NOMO-1 treated with DMSO at 0.1 percent for 48 hours (cell line): ENCODE measurements at regions not wholly inside any gene's neighbourhood (a gene's known extent, or its start where the extent isn't known, plus 50 kb on each side); places are given as distances from the start of the nearest gene placed in this dataset.
"Not testable (repeated sequence)": the region's sequence is repeated elsewhere in the genome, so short reads cannot be mapped to it uniquely, and the experiment has no call there.

Experiments
- DNase-seq: peaks from one replicate; lab custom pipeline; 2025; ENCODE audit not compliant: unreplicated experiment; lab: John Stamatoyannopoulos, UW

DNA sequence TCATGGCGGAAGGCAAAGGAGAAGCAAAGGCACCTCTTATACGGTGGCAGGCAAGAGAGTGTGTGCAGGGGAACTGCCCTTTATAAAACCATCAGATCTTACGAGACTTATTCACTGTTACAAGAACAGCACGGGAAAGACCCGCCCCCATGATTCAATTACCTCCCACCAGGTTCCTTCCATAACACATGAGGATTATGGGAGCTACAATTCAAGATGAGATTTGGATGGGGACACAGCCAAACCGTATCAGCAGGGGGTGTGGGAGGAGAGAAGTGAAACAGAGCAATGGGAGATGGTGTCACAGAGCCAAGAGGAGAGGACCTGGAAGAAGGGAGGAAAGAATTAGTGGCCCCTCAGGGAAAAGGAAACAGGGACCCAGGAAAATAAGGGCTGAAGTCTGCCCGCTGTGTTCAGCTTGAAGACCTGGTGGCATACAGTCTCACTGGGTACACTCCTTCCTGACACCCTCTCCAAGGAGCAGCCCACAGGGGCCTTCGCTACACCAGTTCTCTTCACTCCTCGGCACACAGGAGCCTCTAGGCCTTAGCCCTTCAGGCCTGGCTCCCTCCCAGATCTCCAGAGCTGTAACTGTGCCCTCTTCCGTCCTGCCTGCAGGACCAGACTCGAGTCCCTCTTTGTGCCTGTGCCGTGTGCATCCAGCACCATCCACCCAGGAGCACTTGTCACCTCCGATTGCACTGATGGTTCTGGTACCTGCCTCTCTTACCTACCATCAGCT, 262.1 kb downstream of the EIPR1 start:
- DNase-seq, result no peak

DNA sequence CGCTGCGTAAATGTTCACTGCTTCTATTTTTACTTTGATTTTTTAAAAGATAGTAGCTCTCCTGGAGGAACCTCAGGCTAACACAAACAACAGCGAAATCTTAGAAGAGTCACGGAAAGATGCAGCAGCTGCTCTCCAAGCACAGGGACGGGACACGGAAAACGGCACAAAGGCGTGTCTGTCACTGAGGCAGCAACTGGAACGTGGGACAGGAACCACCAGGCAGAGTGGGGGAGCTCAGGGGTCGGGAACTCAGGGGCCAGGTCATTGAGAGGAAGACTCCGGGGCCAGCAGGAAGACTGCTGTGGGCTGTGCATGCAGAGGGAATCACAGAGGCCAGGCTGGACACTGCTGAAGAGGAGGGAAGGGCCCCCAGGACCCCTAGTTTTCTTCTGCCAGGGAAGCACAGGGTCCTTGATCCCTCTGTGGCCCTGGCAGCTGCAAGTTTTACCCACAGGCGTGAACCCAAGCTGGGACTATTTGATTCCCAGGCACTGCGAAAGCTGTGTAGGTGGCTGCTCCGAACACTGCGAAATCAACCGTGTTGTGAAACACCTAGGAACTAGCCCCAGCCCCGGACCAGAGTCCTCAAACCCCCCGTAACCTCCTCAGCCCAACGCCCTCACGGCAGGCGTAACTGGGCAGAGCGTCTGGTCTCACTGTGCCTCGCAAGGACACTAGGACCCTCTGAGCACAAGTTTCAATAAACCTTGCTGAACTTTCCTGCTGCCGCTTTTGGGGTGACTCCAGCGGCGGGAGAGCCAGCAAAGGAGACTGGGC, 263.0 kb downstream of the EIPR1 start:
- DNase-seq, result no peak

DNA sequence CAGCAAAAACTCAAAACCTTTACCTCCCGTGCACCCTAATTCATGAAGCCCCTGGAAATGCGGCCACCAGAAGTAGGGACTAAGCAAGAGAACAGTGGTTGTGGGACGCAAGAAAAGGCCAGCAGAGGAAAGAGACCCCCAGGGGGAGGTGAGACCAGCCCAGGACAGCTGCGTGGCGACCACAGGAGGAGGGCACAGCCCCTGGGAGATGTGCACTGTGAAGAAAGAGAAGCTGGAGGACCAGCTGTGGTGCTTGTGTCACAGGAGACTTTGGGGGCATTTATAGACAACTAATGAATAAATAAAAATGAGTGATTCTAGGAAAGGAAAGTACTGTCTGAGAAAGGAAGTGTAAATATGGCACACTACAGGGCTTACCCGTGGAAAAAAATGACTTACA, 263.8 kb downstream of the EIPR1 start:
- no peak for DNase-seq

DNA sequence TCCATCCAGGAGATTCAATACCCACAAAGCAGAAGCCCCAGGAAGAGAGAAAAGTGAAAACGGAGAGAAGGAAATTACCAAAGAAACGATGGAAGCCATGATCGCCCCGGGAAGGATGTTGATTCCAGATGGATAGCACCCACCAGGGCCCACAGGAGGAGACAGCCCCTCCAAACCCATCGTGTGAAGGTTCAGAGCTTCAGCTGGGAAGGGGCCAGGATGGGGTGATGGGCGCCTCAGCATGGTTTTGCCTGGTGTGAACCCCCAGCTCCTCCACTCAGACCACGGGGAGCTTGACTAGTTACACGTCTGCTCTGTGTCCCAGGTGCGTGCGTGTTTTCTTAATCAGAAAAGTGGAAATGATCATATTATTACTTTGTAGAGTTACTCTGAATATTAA, 264.5 kb downstream of the EIPR1 start:
- no peak for DNase-seq

DNA sequence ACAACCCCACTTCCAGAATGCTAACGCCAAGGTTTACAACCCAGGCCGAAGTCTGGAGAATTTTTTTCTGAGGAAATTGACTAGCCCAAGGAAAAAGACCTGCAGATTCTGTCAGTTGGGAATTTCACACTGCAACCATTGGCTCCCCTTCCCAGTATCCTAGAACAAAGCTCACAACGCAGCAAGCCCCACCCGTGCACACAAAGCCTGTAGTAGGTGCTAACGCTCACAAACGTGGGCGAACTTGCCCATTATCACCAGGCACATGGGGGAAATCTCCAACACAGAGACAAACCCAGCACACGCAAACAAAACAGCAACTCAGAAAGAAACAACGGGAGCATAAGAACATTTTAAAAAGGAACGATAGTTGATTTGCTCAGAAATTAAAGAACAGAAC, 265.1 kb downstream of the EIPR1 start:
- no peak for DNase-seq

DNA sequence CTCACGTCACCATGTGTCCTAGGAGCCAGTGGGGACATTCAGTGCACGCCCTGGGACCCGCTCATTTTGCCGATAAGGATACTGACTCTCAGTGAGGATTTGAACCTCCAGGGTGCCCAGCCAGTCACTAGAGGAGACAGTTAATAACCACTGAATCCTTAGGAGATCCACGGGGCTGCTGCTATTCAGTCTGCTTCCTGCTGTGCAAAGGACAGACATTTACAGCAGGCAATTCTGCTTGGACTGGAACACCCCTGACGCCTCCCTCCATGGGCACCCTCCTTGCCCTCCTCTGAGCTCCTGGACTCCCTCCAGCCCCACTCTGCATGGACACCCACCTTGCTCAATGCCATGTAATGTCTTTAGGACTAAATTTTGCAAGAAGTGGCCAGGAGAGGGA, 265.5 kb downstream of the EIPR1 start:
- DNase-seq, result no peak

DNA sequence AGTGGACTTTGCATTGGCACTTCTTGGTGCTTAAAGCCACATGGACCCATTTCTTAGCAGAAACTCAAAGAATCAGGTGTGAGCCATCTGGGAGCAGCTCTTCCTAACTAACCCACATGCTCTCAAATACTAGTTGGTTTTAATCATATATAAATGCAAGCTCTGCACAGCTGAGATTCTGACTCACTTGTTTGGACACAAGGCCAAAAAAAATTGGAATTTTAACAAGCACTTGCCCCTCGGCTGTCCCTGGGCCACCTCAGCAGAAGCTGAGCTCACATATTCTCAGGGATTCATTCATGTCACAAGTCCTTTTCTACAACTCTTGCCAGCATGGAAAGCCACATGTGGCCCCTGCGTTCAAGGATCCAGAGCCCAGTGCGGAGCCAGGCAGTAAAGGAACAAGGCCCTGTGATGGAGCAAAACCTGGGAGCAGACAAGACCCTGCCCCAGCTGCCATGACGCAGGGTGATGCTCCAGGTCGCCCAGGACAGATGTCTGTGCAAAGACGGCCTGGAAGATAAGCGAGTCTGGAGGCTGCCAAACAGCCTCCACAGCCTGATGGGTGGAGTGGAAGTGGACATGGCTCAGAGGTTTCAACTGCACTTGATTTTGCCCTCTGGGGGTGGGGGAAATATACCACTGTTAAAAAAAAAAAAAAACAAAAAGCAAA, 266.5 kb downstream of the EIPR1 start:
- no peak for DNase-seq

DNA sequence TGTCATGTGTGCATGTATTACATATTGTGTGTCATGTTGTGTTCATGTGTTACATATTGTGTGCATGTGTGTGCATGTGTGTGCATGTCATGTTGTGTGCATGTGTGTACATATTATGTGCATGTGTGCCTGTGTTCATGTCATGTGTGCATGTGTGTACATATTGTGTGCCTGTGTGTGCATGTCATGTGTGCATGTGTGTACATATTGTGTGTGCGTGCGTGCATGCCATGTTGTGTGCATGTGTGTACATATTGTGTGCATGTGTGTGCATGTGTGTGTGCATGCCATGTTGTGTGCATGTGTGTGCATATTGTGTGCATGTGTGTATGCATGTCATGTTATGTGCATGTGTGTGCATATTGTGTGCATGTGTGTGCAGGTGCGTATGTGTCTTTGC, 267.1 kb downstream of the EIPR1 start:
- DNase-seq, result no peak

DNA sequence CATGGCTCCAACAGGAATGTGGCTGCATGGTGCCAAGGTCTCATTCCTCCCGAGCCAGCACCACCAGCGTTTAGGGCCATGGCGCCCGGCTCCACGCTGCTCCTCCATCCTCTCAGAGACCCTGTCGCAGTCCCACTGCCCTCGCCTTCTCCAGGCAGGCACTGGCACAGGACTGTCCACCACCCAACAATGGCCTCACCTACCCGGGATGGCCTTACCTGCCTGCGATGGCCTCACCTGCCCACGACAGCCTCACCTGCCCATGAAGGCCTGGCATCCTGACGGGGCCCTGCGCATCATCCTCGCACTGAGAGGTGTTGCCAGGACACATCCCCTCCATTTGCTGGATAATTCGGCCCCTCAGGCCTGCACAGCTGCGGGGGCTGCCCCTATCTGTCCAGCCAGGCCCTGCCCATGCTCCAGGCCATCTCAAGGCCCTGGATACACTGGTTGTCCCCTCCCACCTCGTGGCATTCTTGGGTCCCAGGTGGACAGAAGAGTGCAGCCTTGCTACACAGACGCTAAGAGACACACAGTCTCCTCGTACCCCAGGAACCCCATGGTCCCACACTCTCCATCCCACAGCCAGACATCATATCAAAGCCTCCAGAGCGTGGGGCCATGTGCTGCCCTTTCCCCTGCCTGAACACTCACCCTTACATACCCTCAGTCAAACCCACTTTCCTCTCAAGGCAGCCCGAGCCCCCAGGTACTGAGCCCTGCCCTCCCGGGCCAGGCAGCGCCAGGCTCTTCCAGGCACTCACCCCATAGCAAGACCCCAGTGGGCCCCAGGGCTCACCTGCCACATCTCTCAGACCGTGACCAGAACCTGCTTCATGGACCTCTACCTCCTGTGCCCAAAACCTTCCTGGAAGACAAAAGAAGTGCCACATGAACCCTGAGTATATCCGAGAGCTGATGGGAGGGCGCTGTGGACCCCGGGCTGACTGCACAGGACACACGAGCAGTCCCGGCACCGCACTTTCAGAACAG, 268.6 kb downstream of the EIPR1 start:
- no peak for DNase-seq

DNA sequence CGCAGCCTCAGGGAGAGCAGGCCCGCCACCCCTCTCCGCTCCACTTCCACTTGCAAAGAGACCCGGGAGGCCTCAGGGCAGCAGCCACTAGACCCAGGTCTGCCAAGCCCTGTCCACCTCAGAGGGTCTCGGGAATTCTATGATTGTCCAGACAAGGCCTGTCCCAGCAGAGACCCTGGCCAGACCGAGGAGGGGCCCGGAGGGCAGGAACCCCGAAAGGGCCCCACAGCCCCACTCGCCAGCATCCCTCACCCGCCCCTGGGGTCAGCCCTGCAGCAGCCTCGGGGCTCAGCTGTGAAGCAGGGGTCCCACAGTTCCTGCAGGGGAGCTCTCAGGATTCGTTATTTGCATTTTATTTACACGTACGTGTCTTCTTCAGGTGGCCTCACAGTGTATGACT, 269.5 kb downstream of the EIPR1 start:
- no peak for DNase-seq

DNA sequence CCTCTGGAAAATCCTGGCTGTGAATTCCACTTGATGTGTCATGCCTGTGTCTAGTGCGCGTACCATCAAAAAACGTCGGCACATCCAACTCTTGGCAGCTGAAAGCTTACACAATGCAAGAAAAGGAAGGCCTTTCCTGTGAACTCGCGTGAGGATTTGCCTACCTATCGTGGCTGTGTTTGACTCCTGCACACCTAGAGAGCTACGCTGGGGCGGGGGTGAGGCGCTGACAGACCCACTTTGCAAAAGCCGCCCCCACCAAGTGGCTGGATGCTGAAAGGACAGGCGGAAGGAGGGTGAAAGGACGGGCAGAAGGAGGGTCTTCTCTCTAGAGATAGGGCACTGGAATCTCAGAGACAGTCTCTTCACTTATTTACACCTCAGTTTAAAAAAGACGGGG, 270.1 kb downstream of the EIPR1 start:
- DNase-seq, result no peak

DNA sequence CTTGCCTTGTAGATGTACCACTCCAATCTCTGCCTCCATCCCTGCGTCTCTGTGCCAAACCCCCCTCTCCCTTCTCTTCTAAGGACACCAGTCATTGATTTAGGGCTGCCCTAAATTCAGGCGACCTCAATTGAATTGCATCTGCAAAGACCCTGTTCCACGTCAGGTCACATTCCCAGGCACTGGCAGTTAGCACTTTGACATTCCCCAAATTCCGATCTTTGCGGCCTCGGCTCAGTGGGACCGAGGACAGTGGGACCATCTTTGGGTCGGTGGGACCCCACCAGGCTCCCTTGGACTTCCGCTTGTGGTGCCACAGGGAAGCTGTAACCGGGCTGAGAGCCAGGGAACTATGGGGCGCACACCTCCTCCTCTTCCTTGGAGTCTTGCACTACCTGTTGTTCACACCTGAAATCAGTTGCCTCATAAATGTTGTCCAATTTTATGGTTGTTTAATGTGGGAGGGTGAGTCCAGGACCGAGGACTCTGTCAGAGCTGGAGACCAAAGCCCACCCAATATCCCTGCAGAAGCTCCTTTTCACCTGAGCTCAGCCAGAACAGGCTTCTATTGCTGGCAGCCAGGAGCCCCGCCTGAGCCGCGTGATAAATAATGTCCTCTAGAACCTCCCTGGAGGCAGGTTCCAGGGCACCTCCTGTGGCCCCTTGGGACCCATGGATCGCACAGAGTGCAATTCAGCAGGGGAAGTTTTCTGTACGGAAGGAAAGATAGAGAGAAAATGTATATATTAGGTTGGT, 271.6 kb downstream of the EIPR1 start:
- DNase-seq, result no peak

DNA sequence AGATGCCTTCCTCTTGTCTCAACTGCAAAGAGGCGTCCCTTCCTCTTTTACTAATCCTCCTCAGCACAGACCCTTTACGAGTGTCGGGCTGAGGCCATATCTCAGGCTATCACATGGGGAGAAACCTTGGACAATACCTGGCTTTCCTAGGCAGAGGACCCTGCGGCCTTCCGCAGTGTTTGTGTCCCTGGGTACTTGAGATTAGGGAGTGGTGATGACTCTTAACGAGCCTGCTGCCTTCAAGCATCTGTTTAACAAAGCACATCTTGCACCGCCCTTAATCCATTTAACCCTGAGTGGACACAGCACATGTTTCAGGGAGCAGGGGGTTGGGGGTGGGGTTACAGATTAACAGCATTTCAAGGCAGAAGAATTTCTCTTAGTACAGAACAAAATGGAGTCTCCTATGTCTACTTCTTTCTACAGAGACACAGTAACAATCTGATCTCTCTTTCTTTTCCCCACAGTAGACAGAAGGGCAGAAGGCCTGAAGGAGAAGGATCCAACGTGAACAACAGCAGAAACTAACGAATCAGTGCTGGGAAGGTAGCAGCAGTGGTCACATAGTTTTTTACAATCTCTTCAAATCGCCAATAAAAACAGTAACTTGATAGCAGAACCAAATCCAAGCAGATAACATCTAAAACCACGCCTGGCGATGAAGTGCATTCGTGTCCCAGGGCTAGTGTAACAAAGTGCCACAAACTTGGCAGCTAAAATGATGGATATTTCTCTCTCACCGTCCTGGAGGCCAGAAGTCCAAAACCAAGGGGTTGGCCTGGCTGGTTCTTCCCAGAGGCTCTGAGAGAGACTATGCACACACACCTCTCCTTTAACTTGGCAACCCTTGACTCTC, 272.4 kb downstream of the EIPR1 start:
- not testable (repeated sequence) for DNase-seq

DNA sequence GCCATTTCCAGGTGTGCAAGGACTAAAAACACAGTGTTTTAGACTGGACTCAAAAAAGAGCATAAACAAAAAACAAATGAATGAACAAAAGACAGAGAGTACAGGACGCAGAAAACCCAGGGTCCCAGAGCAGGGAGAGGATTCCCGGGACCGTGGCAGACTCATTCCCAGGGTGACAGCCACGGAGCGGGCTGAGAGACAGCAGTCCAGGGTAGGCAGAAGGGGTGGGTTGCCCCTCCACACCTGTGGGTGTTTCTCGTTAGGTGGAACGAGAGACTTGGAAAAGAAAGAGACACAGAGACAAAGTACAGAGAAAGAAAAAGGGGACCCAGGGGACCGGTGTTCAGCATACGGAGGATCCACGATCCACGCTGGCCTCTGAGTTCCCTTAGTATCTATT, 273.4 kb downstream of the EIPR1 start:
- DNase-seq, result no peak

DNA sequence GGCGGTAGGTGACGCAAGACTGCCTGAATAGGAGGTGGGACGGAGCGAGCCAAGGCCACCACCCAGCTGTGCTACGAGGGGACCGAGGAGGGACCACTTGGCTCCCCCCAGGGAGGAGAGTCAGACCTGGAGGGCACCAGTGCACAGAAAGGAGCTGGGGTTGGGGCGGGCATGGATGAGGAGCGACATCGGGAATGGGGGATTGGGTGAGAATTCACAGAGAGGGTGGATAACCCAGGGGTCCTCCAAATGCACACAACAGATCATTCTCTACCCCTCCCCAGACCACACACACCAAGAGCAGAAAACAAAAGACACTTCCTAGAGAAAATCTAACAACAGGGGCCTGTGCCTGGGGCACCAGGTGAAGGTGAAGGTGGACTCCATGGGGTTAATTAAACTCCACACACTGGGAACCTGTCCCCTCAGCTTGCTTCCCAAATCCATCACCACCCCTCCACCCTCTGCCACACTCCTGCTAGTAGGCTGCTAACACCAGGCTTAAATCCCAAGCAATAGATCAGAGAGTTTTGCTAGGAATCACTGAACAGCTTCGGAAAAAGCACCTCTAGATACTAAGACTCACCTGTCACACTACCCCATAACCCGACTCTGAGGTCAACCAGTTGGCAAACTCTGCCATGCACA, 274.6 kb downstream of the EIPR1 start:
- no peak for DNase-seq

DNA sequence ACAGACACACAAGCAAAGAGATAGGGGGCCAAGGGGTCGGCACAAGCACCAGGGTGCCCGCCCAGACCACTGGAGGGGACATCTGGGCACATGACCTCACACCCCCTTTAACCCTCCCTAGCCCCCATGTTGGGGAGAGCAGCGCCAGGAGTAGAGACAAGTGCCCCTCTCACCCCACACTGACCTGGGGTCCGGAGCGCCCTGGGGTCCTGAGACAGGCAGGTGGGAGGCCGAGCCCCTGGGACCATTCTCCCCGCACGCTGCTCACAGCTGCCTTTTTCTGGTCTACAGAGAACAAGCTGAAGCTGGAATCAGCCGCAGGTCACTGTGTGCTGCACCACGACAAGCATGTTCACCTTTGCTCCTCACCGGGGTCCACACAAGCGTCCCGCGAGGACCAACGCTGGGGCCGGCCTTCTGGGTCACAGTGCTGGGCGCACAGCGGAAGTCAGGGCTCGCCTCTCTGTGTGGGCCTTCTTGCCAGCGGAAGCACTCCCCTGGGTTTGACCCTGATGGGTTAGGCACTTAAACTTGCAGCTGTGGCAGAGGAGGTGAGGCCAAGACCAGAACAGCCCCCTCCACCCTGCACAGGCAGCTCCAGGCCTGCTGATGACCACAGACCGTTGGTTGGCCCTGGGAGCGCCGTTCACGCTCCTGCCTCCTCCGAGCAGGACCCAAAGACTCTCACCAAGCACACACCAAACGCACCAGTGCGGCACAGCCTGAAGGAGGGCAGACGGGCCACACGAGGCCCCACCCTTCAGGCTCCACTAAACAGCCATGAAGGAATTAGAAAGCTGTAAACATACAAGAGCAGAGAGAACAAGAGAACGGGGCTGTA, 275.3 kb downstream of the EIPR1 start:
- no peak for DNase-seq

DNA sequence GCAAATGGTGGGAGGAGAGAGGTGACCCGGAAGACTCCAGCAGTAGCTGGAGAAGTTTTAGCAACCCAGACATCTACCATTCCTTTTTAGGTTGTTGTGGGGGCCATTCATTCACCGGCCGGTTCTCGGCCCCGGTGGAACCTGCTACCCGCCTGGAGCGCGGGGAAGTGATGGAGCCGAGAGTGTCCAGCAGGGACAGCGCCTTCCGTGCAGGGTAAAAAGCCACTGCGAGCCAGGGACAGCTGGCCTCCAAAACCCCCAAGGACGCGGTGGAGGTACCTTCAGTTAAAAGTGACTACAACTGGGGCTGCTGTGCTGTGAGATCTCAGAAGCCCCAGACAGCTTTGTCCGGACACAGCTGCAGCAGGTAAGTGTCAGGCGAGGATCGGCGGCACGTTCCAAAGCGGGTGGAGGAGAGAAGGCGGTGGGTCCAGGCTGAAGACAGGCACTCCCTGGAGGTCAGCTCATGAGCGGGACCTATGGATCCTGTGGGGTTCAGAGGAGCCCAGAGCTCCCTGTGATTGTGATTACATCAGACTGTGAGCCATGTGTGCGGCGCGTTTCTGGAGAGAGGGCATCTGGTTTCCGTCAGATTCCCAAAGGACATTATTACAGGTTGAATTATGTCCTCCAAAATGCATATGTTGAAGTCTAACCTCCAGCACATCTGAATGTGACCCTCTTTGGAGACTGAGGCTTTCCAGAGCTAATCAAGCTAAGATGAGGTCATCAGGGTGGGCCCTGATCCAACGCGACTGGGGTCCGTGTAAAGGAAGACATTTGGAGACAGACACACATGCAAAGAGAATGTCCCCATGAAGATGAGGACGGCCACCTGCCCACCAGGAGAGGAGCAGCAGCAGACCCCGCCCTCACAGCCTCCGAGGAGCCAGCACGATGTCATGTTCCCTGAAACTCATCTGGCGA, 276.3 kb downstream of the EIPR1 start:
- DNase-seq, result no peak
